Fibroblast of mammary gland (primary cell): ENCODE measurements at regions not wholly inside any gene's neighbourhood (a gene's known extent, or its start where the extent isn't known, plus 50 kb on each side); places are given as distances from the start of the nearest gene placed in this dataset.

Experiments
- DNase-seq: peaks from one replicate; pipeline ENCODE4 v3.0.0-alpha.2; 2010; ENCODE audit warnings: low read depth
- H3K4me3 ChIP-seq: 2 replicates; pipeline ENCODE4 v1.5.1; 2011; ENCODE audit warnings: low read depth, mild to moderate bottlenecking, low read length, moderate library complexity; ENCODE audit not compliant: control insufficient read depth
- CTCF ChIP-seq: conservative IDR thresholded peaks from 2 replicates; pipeline ENCODE4 v1.5.1; 2011; ENCODE audit warnings: low read depth, low read length, inconsistent platforms; ENCODE audit not compliant: control insufficient read depth, insufficient read depth

- TF ChIP-seq CTCF, result no peak
- H3K4me3 ChIP-seq, result no peak overlapping the region
- no peak for DNase-seq
Observed at GRCh38 chr7:95646350-95646749, 50.0 kb upstream of the PDK4 start.
